HepG2 (cell line): ENCODE measurements at regions not wholly inside any gene's neighbourhood (a gene's known extent, or its start where the extent isn't known, plus 50 kb on each side); places are given as distances from the start of the nearest gene placed in this dataset.

Experiments
- ATAC-seq: fragments of 200-7000 bp; cut with Tn5 transposase; 3 replicates; pipeline ENCODE4 v1.9.1; 2020; ENCODE audit warnings: mild to moderate bottlenecking, moderate library complexity
- BruUV-seq: library from RNA; stranded (reverse); fragments of 400-500 nt; replicated peaks from 2 replicates; lab custom pipeline; 2021; lab: Mats Ljungman, UMichigan
- CTCF ChIA-PET: fragments of 300-600 bp; formaldehyde crosslinking; extraction: SDS; loops from one replicate; lab custom pipeline; 2021; ENCODE audit warnings: low total read pairs, inconsistent platforms, low intra/inter-chr PET ratio; lab: Yijun Ruan, JAX
- POLR2A ChIA-PET: fragments of 350-600 bp; sonication (Branson Sonifier 250); formaldehyde crosslinking; loops from one replicate; lab custom pipeline; 2020; ENCODE audit warnings: antibody characterized with exemption, inconsistent platforms; lab: Yijun Ruan, JAX
- DNase-seq: peaks from one replicate; pipeline ENCODE4 v3.0.0-alpha.2; 2015; ENCODE audit warnings: low spot score
- FAIRE-seq: peaks from 3 replicates; lab custom pipeline; 2011; peaks lifted over from hg19 to GRCh38; lab: Jason Lieb, UNC
- H2AFZ ChIP-seq: one replicate; pipeline ENCODE4 v1.6.1; 2011; ENCODE audit warnings: low read length, inconsistent platforms
- H3K27ac ChIP-seq: fragments of 300-600 bp; 3 replicates; pipeline ENCODE4 v1.8.0; 2011; ENCODE audit warnings: mixed run types, mild to moderate bottlenecking, mixed read lengths, low read length, inconsistent platforms; ENCODE audit not compliant: insufficient read depth; ENCODE audit errors: extremely low read length
- H3K27me3 ChIP-seq, 2 experiments: fragments of 200-600 bp in 1 of 2; 2 replicates in 1 of 2; 3 replicates in 1 of 2; pipeline versions ENCODE4 v1.6.0 to v1.8.0; 2011; ENCODE audit warnings: low read length in 2 of 2, mild to moderate bottlenecking in 2 of 2, moderate library complexity in 2 of 2, inconsistent platforms in 1 of 2; ENCODE audit not compliant: insufficient read depth in 2 of 2, control insufficient read depth in 1 of 2
- H3K36me3 ChIP-seq, 2 experiments: fragments of 200-600 bp in 1 of 2; replicated peaks in 1 of 2; 2 replicates in 1 of 2; 3 replicates in 1 of 2; pipeline versions ENCODE4 v1.5.1 to v1.8.0; 2011; ENCODE audit warnings: low read length in 2 of 2, inconsistent platforms in 1 of 2; ENCODE audit not compliant: insufficient read depth in 2 of 2, control insufficient read depth in 1 of 2
- H3K4me1 ChIP-seq: 2 replicates; pipeline ENCODE4 v1.5.1; 2012; ENCODE audit warnings: low read length, inconsistent platforms; ENCODE audit not compliant: insufficient read depth
- H3K4me2 ChIP-seq: 2 replicates; pipeline ENCODE4 v1.6.0; 2011; ENCODE audit warnings: low read depth, low read length, inconsistent platforms
- H3K4me3 ChIP-seq, 3 experiments: fragments of 200-600 bp in 1 of 3; sonication (generic), shearing (Covaris generic) in 1 of 3; replicated peaks in 1 of 3; 2 replicates each; pipeline ENCODE4 v1.5.1; 2011 to 2016; ENCODE audit warnings: low read length in 3 of 3, inconsistent platforms in 2 of 3, low read depth in 2 of 3, mild to moderate bottlenecking in 2 of 3, control low read depth in 1 of 3, mixed read lengths in 1 of 3; ENCODE audit not compliant: insufficient read depth in 1 of 3
- H3K79me2 ChIP-seq: one replicate; pipeline ENCODE4 v1.6.1; 2011; ENCODE audit warnings: low read length, inconsistent platforms; ENCODE audit not compliant: insufficient read depth
- H3K9ac ChIP-seq: 2 replicates; pipeline ENCODE4 v1.6.0; 2011; ENCODE audit warnings: mild to moderate bottlenecking, low read depth, low read length, inconsistent platforms; ENCODE audit not compliant: insufficient read depth
- H3K9me3 ChIP-seq: 2 replicates; pipeline ENCODE4 v1.5.1; 2012; ENCODE audit warnings: mild to moderate bottlenecking, low read length
- H4K20me1 ChIP-seq: 2 replicates; pipeline ENCODE4 v1.6.0; 2011; ENCODE audit warnings: inconsistent platforms, mild to moderate bottlenecking, low read length, moderate library complexity; ENCODE audit not compliant: insufficient read depth
- CEBPB ChIP-seq: IDR thresholded peaks from 2 replicates; pipeline ENCODE4 v1.6.1; 2011; ENCODE audit warnings: low read depth, low read length, improper control_type of control experiment, borderline replicate concordance
- SMYD3 ChIP-seq: sonication (generic); formaldehyde crosslinking; IDR thresholded peaks from 2 replicates; pipeline ENCODE4 v1.8.1; 2023; ENCODE audit warnings: mild to moderate bottlenecking, missing genetic modification reagents
- SRSF9 ChIP-seq: fragments of 200-400 bp; formaldehyde crosslinking; IDR thresholded peaks from 2 replicates; pipeline ENCODE4 v1.6.1; 2018; ENCODE audit warnings: borderline replicate concordance, mild to moderate bottlenecking, low read depth, low read length; ENCODE audit not compliant: insufficient read depth, poor library complexity, severe bottlenecking
- ZFP36L1 ChIP-seq: sonication (generic); formaldehyde crosslinking; IDR thresholded peaks from 2 replicates; pipeline ENCODE4 v1.8.0; 2022; ENCODE audit warnings: mild to moderate bottlenecking, missing genetic modification reagents, moderate library complexity
- ZHX1 ChIP-seq: sonication (generic); formaldehyde crosslinking; IDR thresholded peaks from 2 replicates; pipeline ENCODE4 v1.8.1; 2022; ENCODE audit warnings: low read depth, mild to moderate bottlenecking, missing genetic modification reagents
- ZMYM4 ChIP-seq: sonication (generic); formaldehyde crosslinking; IDR thresholded peaks from 2 replicates; pipeline ENCODE4 v1.8.1; 2023; ENCODE audit warnings: mild to moderate bottlenecking, missing genetic modification reagents
- ZNF235 ChIP-seq: sonication (generic); formaldehyde crosslinking; IDR thresholded peaks from 2 replicates; pipeline ENCODE4 v1.8.1; 2023; ENCODE audit warnings: mild to moderate bottlenecking, missing genetic modification reagents, borderline replicate concordance
- ZNF75D ChIP-seq: sonication (generic); formaldehyde crosslinking; IDR thresholded peaks from 2 replicates; pipeline ENCODE4 v1.8.1; 2023; ENCODE audit warnings: missing genetic modification reagents, mild to moderate bottlenecking, borderline replicate concordance
- ZNF784 ChIP-seq: sonication (generic); formaldehyde crosslinking; IDR thresholded peaks from 2 replicates; pipeline ENCODE4 v1.5.1; 2020; ENCODE audit warnings: missing genetic modification reagents, mild to moderate bottlenecking, borderline replicate concordance
- WGBS: methylation state at CpG from one replicate; pipeline ENCODE4 v1.1.6; 2017; ENCODE audit warnings: low lambda C conversion rate; 5-methylcytosine and 5-hydroxymethylcytosine counted together
- in situ Hi-C: cut with HindIII; loops from 2 replicates; pipeline ENCODE4 v1.10.0; 2017; ENCODE audit warnings: low pct_unique_long_range_greater_than_20kb; ENCODE audit not compliant: extremely low pct_ligation_motif_present
- intact Hi-C: fragments of 100-400 bp; cut with micrococcal nuclease; formaldehyde crosslinking; loops from one replicate; pipeline ENCODE4 v1.10.0; 2022; ENCODE audit not compliant: unreplicated experiment

GRCh38 chr16:54822892-54823291, 107.8 kb upstream of the IRX5 start:
- H3K4me2 ChIP-seq = no peak overlapping the region
- H3K9me3 ChIP-seq = no peaks in the 10 kb centered on the region
- no peak overlapping the region for H2AFZ ChIP-seq
- intact Hi-C loops (no loop called here), in situ Hi-C loops (no loop called here)
- 38% methylated on average over 4 of the region's 4 CpGs for WGBS
- no peaks in the 10 kb centered on the region for H4K20me1 ChIP-seq
- H3K4me3 ChIP-seq = no peak overlapping the region
- TF ChIP-seq ZNF75D (CRISPR knock-in tag) = no peak
- no peak for TF ChIP-seq ZFP36L1 (CRISPR knock-in tag)
- ChIA-PET CTCF (no interaction called here), POLR2A (no interaction called here)
- FAIRE-seq (no peak), DNase-seq (no peak), ATAC-seq (no peak)
- no peak overlapping the region for H3K9ac ChIP-seq
- BruUV-seq = no TSS peak
- no peaks in the 10 kb centered on the region for H3K79me2 ChIP-seq
- H3K36me3 ChIP-seq = no peaks in the 10 kb centered on the region
- no peaks in the 10 kb centered on the region for H3K4me1 ChIP-seq
- no peak overlapping the region for H3K27ac ChIP-seq
- H3K27me3 ChIP-seq = no peaks in the 10 kb centered on the region; a peak in 2 of 5 replicates

DNA sequence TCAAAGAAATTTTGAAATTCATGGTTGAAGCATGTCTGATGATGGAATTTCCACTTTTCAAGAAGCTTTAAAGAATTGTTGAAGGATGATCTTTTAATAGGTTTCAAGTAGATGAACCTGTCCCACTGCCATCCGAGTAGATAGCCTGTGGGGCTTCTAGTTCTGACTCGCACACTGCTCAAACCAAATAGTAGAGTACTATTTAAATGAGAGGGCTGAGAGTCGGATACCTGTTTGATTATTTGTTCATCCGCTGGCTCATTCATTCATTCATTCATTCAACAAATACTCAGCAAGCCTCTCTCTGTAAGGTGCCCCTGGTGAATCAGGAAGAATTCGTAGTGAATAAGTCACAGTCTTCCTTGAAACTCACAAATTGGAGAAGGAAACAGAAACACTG, 108.2 kb upstream of the IRX5 start:
- no peak for TF ChIP-seq CEBPB
- no peak for TF ChIP-seq SRSF9
- TF ChIP-seq ZMYM4 (CRISPR knock-in tag) = no peak
- TF ChIP-seq SMYD3 (CRISPR knock-in tag) = no peak
- TF ChIP-seq ZNF784 (CRISPR knock-in tag) = no peak
- TF ChIP-seq ZHX1 = no peak
- TF ChIP-seq ZNF235 (CRISPR knock-in tag) = no peak
- TF ChIP-seq, all 625 proteins: peak for 0
- Histone ChIP-seq H4K20me1 (no peaks in the 10 kb centered on the region), H3K36me3 (no peaks in the 10 kb centered on the region), H3K9ac (no peak overlapping the region), H3K27me3 (no peaks in the 10 kb centered on the region; a peak in 2 of 5 replicates), H3K4me1 (no peaks in the 10 kb centered on the region), H2AFZ (no peak overlapping the region), H3K27ac (no peak overlapping the region), H3K4me2 (no peak overlapping the region), H3K79me2 (no peaks in the 10 kb centered on the region), H3K9me3 (no peaks in the 10 kb centered on the region), H3K4me3 (no peak overlapping the region)
- DNase-seq = no peak
- ChIA-PET POLR2A (no interaction called here), CTCF (no interaction called here)
- BruUV-seq = no TSS peak
- no peak for FAIRE-seq
- no peak for ATAC-seq
- in situ Hi-C loops = no loop called here
- WGBS = 35% methylated on average over 5 of the region's 5 CpGs
- intact Hi-C loops = no loop called here
